Fibroblast of the aortic adventitia (primary cell): ENCODE measurements at regions not wholly inside any gene's neighbourhood (a gene's known extent, or its start where the extent isn't known, plus 50 kb on each side); places are given as distances from the start of the nearest gene placed in this dataset.
A peak's percentile ranks its signal among the peaks of the same experiment; 100 is the strongest.

Source experiments
- DNase-seq: peaks from one replicate; pipeline ENCODE4 v3.0.0-alpha.2; 2010; ENCODE audit warnings: low read depth
- H3K4me3 ChIP-seq: 2 replicates; pipeline ENCODE4 v1.5.1; 2011; ENCODE audit warnings: low read depth, mild to moderate bottlenecking, control low read depth, low read length, moderate library complexity
- TF ChIP-seq, protein P1 (sequence below): IDR thresholded peaks from 2 replicates; pipeline ENCODE4 v1.5.1; 2011; ENCODE audit warnings: mild to moderate bottlenecking, low read length, control low read depth, inconsistent platforms; ENCODE audit not compliant: insufficient read depth

DNA sequence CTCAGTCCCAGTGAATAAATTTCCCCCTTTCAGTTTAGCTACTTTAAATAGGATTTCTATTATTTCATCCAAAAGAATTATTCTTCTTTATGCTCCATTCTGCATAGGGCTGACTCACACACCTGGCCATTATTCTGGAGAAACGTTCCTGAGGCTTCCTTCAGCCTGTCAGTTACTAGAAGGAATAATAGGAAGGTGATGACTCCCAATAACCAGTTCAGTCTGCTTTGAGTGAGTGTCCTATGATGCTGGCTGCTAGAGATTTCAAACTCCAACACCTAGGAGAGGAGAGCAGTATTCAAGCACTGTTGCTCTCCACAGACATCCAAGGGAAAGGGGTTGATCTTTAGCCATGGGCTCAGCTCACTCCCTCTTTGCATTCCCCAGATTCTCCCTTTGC lies 117.8 kb downstream of the KCTD12 start:
- TF ChIP-seq, protein P1, sequence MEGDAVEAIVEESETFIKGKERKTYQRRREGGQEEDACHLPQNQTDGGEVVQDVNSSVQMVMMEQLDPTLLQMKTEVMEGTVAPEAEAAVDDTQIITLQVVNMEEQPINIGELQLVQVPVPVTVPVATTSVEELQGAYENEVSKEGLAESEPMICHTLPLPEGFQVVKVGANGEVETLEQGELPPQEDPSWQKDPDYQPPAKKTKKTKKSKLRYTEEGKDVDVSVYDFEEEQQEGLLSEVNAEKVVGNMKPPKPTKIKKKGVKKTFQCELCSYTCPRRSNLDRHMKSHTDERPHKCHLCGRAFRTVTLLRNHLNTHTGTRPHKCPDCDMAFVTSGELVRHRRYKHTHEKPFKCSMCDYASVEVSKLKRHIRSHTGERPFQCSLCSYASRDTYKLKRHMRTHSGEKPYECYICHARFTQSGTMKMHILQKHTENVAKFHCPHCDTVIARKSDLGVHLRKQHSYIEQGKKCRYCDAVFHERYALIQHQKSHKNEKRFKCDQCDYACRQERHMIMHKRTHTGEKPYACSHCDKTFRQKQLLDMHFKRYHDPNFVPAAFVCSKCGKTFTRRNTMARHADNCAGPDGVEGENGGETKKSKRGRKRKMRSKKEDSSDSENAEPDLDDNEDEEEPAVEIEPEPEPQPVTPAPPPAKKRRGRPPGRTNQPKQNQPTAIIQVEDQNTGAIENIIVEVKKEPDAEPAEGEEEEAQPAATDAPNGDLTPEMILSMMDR: no peak
- DNase-seq: no peak
- no peak overlapping the region for H3K4me3 ChIP-seq

DNA sequence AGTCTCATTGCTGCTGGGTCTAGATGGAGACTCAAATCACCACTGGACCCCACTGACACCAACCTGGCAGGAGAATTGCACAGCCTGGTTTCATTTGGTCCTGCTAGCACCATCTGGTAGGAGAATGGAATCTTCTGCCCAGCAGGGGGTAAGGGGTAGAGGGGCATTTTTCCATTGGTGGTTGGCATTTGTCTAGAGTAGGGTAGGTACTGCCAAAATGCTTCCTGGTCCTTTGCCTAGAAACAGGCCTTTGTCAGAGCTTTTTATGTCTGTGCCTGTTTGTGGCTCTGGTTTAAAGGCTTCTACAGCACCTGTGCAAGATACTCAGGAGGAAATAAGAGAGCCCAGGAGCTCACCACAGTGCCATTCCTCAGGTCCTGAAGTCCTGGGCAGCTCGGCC lies 121.3 kb downstream of the KCTD12 start:
- TF ChIP-seq, protein P1: no peak

DNA sequence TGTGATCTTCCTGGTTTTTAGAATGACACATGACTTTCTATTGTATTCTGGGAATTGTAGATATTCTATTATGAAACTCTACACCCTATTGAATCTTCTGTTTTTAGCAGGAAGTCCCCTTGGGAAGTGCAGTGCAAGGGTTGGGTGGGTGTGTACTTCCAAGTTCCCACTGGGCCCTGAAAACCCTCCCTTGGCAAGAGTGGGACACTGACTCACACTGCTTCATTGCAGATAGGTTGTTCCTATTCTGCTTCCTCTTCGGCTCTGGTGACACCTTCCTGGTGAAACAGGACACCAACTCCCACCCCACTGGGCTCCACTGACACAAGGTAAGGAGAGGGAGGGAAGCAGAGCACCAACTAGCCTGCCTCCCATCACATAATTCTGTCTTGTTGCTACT lies 121.8 kb downstream of the KCTD12 start:
- TF ChIP-seq, protein P1: no peak
- H3K4me3 ChIP-seq: no peak overlapping the region
- peak; percentile 84 for DNase-seq

More for the DNA sequence above, 121.3 kb downstream of the KCTD12 start:
- no peak for DNase-seq
- H3K4me3 ChIP-seq: no peak overlapping the region

DNA sequence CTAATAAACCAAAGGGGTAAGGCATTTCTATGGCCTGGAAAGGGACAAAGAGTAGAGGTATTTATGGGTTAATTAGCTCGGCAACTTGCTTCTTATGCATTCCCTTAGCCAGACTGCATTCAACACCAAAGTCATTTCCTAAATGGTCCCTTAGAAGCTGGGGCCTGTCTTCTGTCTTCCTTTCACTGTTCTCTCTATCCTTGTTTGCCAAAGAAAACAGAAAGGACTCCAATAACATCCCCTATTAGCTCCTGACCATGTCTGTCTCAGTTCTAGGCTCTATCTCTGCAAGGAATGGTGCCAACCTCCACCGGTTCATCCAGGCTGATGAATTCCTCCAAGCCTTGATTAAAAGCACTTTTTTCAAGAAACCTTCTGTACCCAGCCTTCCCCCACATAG lies 123.5 kb downstream of the KCTD12 start:
- TF ChIP-seq, protein P1: no peak
- H3K4me3 ChIP-seq: no peak overlapping the region
- peak; percentile 42 for DNase-seq

DNA sequence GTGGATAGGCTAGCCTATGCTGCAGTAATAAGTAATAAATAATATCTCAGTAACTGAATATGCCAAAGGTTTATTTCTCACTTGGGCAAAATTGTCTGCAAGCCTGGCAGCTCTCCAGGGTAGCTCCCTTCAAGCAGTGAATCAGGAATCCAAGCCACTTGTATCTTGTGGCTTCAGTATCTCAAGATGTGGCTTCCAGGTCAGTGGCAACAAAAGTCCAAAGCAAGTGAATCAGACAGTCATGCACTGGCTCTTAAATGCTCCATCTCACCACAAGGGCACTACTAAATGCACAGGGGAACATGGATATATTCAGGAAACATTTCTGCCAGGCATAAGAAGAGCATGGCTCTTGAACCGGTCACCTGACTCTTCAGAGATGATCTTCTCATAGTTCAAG lies 126.3 kb downstream of the KCTD12 start:
- H3K4me3 ChIP-seq: no peak overlapping the region
- peak; percentile 36 for DNase-seq
- TF ChIP-seq, protein P1: peak; percentile 21

DNA sequence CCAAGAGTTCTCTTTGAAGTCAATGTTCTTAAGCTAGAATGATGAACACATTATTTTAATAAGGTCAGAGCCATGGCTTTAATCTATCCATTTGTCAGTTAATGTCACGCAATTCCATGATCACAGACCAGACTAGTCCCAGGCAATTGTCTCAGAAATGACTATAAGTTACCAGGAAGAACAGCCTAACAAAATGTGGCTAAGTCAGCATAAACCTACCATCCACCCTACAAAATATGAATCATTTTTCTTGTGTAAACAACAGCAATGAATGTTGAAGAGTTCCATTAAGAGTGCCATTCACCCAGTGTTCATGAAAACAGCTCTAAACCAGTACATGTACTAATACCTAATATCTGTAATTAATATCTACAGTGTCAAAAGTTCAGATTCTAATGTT lies 127.5 kb downstream of the KCTD12 start:
- DNase-seq: peak; percentile 29
- TF ChIP-seq, protein P1: no peak
- no peak overlapping the region for H3K4me3 ChIP-seq

DNA sequence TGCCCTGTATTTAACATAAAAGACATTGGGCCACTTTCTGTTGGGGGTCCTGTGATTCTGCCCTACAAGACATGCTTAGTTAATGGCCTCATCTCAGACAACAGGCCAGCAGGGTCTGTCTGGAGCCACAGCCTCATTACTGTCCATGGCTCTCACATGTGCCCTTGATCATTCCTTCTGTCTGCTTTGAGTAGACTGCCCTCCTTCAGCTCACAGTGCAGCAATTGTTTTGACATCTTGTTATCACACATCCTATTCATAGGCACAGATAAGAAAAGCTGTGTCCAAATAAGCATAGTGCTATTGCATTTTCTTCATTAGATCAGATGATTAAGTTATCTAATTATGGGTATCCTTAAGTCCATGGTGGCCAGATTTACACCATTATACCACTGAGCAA lies 127.9 kb downstream of the KCTD12 start:
- TF ChIP-seq, protein P1: no peak
- H3K4me3 ChIP-seq: no peak overlapping the region
- peak; percentile 30 for DNase-seq
